Activated CD4-positive, alpha-beta T cell treated with anti-CD3 and anti-CD28 coated beads for 36 hours (primary cell): ENCODE measurements at regions not wholly inside any gene's neighbourhood (a gene's known extent, or its start where the extent isn't known, plus 50 kb on each side); places are given as distances from the start of the nearest gene placed in this dataset.

Experiments used
- ATAC-seq: fragments of 200-7000 bp; cut with Tn5 transposase; one replicate; pipeline ENCODE4 v1.10.0; 2021; ENCODE audit warnings: mild to moderate bottlenecking, moderate library complexity
- CTCF ChIA-PET: fragments of 350-600 bp; sonication (Branson Sonifier 250); formaldehyde crosslinking; loops from one replicate; lab custom pipeline; 2021; ENCODE audit warnings: antibody characterized with exemption; lab: Charles Lee
- POLR2A ChIA-PET: fragments of 350-600 bp; sonication (Branson Sonifier 250); formaldehyde crosslinking; loops from one replicate; lab custom pipeline; 2021; ENCODE audit warnings: antibody characterized with exemption, inconsistent platforms; lab: Charles Lee
- DNase-seq: peaks from one replicate; pipeline ENCODE4 v3.0.0-alpha.2; 2020
- H3K27ac Mint-ChIP-seq: one replicate; pipeline ENCODE4 v1.8.0; 2021; ENCODE audit warnings: mixed read lengths
- H3K27me3 Mint-ChIP-seq: one replicate; pipeline ENCODE4 v1.8.0; 2021; ENCODE audit warnings: mixed read lengths
- H3K36me3 Mint-ChIP-seq: one replicate; pipeline ENCODE4 v1.8.0; 2021; ENCODE audit warnings: low read depth, mixed read lengths
- H3K4me1 Mint-ChIP-seq: one replicate; pipeline ENCODE4 v1.8.0; 2021; ENCODE audit warnings: mixed read lengths
- H3K4me3 Mint-ChIP-seq: one replicate; pipeline ENCODE4 v1.8.0; 2021; ENCODE audit warnings: mild to moderate bottlenecking, moderate library complexity, mixed read lengths
- H3K9me3 Mint-ChIP-seq: one replicate; pipeline ENCODE4 v1.8.0; 2021; ENCODE audit warnings: low read depth, mixed read lengths
- intact Hi-C, 2 experiments: fragments of 100-400 bp; cut with DNase I in 1 of 2; cut with micrococcal nuclease in 1 of 2; formaldehyde crosslinking; loops; one replicate each; pipeline versions ENCODE4 v1.14.2 to v1.15.1; 2022 to 2024; cut with DNase I, micrococcal nuclease

DNA sequence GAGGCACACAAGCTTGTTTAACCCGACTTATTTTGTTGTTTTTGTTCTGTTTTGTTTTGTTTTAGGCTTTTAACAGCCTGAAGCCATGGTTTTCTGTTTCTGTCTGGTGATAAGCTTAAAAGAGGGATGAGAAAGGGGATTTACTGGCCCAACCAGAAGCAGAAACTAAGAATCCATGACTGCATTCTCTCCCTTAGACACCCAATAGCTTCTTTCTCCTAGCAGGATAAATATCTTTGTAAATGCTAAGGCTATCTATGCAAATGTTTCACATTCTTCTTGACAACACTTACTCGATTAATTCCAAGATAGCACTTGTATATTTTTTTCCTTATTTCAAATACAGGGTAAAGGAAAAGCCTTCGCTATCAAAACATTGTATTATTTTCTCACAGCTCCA, 53.7 kb upstream of the SMAD1 start:
- no peak for ATAC-seq
- H3K27me3 Mint-ChIP-seq, result peaks cover 13% of the 10 kb centered on the region
- intact Hi-C loops, result no loop called here
- POLR2A ChIA-PET, result no interaction called here
- no peaks in the 10 kb centered on the region for H3K9me3 Mint-ChIP-seq
- DNase-seq, result no peak
- no peak overlapping the region for H3K4me3 Mint-ChIP-seq
- CTCF ChIA-PET, result no interaction called here
- no peak overlapping the region for H3K27ac Mint-ChIP-seq
- H3K4me1 Mint-ChIP-seq, result no peaks in the 10 kb centered on the region
- no peaks in the 10 kb centered on the region for H3K36me3 Mint-ChIP-seq

DNA sequence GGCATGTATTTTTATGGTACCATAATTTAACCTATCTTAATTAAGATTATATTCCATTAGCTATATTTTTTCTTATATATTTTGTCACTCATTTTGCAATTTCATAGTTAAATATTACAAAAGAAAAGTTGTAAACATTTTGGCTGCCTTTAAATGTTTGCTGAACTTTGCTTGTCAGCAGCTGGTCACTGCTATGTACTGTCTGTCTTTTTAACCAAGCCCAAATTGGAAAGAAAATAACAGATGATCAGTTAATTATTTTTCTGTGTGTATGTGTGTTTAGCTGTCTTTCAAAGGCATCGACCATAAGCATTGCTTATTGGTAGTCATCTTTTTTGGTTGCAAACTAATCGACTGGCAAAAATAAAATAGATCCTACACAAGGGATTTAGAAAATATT, 54.4 kb upstream of the SMAD1 start:
- no peak overlapping the region for H3K4me3 Mint-ChIP-seq
- intact Hi-C loops, result no loop called here
- no peak overlapping the region for H3K27ac Mint-ChIP-seq
- no peak for ATAC-seq
- CTCF ChIA-PET, result interaction anchor here (1.2 kb wide), 2 partner anchors 46 to 184 kb away, joined by 3 to 5 read pairs; no protein-coding TSS in a partner anchor
- DNase-seq, result no peak
- H3K36me3 Mint-ChIP-seq, result no peaks in the 10 kb centered on the region
- peaks cover 9% of the 10 kb centered on the region for H3K27me3 Mint-ChIP-seq
- no peaks in the 10 kb centered on the region for H3K4me1 Mint-ChIP-seq
- POLR2A ChIA-PET, result no interaction called here
- no peaks in the 10 kb centered on the region for H3K9me3 Mint-ChIP-seq

- Mint-ChIP-seq H3K27ac (no peak overlapping the region), H3K27me3 (peaks cover 5% of the 10 kb centered on the region), H3K4me3 (no peak overlapping the region), H3K4me1 (no peaks in the 10 kb centered on the region), H3K36me3 (no peaks in the 10 kb centered on the region), H3K9me3 (no peaks in the 10 kb centered on the region)
- intact Hi-C loops, result no loop called here
- no peak for ATAC-seq
- ChIA-PET POLR2A (no interaction called here), CTCF (no interaction called here)
- DNase-seq, result no peak
Observed at GRCh38 chr4:145423017-145423708, 58.5 kb upstream of the SMAD1 start.

DNA sequence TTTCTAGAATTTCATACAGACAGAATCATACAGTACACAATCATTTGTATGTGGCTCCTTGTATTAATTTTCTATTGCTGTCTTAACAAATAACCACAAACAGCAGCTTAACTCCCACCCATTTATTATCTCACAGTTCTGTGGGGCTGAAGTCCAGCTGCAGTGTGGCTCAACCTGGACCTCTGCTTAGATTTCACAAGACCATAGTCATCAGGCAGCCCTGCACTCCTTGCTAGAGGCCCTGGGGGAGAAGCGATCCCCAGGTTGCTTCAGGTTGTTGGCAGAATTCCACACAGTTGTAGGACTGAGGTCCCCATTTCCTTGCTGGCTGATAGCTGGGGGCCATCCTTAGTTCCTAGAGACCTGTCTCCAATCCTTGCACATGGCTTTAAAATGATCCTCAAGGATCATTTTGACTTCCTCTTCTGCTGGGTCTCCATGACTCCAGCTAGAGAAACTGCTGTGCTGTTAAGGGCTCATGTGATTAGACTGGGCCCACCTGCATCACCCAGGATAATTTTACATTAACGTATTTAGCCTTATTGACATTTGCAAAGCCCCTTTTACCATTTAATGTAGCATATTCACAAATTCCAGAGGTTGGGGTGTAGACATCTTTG, 60.9 kb upstream of the SMAD1 start:
- CTCF ChIA-PET, result no interaction called here

GRCh38 chr4:145418739-145419138, 62.9 kb upstream of the SMAD1 start:
- no peak overlapping the region for H3K4me3 Mint-ChIP-seq
- no peaks in the 10 kb centered on the region for H3K36me3 Mint-ChIP-seq
- DNase-seq (no peak), ATAC-seq (no peak)
- no peak overlapping the region for H3K27ac Mint-ChIP-seq
- no peaks in the 10 kb centered on the region for H3K9me3 Mint-ChIP-seq
- no peaks in the 10 kb centered on the region for H3K4me1 Mint-ChIP-seq
- intact Hi-C loops, result no loop called here
- H3K27me3 Mint-ChIP-seq, result peaks cover 8% of the 10 kb centered on the region
- ChIA-PET POLR2A (no interaction called here), CTCF (no interaction called here)

More for the DNA sequence above, 60.9 kb upstream of the SMAD1 start:
- Mint-ChIP-seq H3K27me3 (peaks cover 5% of the 10 kb centered on the region), H3K36me3 (no peaks in the 10 kb centered on the region), H3K4me1 (no peaks in the 10 kb centered on the region), H3K4me3 (no peak overlapping the region), H3K9me3 (no peaks in the 10 kb centered on the region), H3K27ac (no peak overlapping the region)
- POLR2A ChIA-PET, result no interaction called here
- ATAC-seq, result no peak
- intact Hi-C loops, result no loop called here
- DNase-seq, result no peak

- H3K27ac Mint-ChIP-seq, result no peak overlapping the region
- DNase-seq (no peak), ATAC-seq (no peak)
- no peaks in the 10 kb centered on the region for H3K4me1 Mint-ChIP-seq
- intact Hi-C loops, result no loop called here
- H3K36me3 Mint-ChIP-seq, result no peaks in the 10 kb centered on the region
- ChIA-PET CTCF (no interaction called here), POLR2A (interaction anchor here (0.5 kb wide), 1 partner anchor 62 kb away, joined by 5 read pairs; no protein-coding TSS in a partner anchor)
- H3K9me3 Mint-ChIP-seq, result no peaks in the 10 kb centered on the region
- peaks cover 8% of the 10 kb centered on the region for H3K27me3 Mint-ChIP-seq
- H3K4me3 Mint-ChIP-seq, result no peak overlapping the region
Observed at GRCh38 chr4:145417348-145418130, 64.1 kb upstream of the SMAD1 start.

GRCh38 chr4:145414841-145415240, 66.8 kb upstream of the SMAD1 start:
- CTCF ChIA-PET, result no interaction called here
- DNase-seq, result no peak
- ATAC-seq, result no peak
- H3K4me3 Mint-ChIP-seq, result no peak overlapping the region
- no peak overlapping the region for H3K27ac Mint-ChIP-seq
- H3K27me3 Mint-ChIP-seq, result peaks cover 8% of the 10 kb centered on the region
- H3K36me3 Mint-ChIP-seq, result no peaks in the 10 kb centered on the region
- H3K9me3 Mint-ChIP-seq, result no peaks in the 10 kb centered on the region
- no peaks in the 10 kb centered on the region for H3K4me1 Mint-ChIP-seq
- POLR2A ChIA-PET, result no interaction called here
- intact Hi-C loops, result no loop called here

- POLR2A ChIA-PET, result interaction anchor here (0.6 kb wide), 1 partner anchor 52 kb away, joined by 3 read pairs; no protein-coding TSS in a partner anchor
- CTCF ChIA-PET, result interaction anchor here (1.1 to 1.3 kb wide), 2 partner anchors 10 to 71 kb away, joined by 3 read pairs; no protein-coding TSS in a partner anchor
- no peaks in the 10 kb centered on the region for H3K9me3 Mint-ChIP-seq
Observed at GRCh38 chr4:145414226-145414625, 67.4 kb upstream of the SMAD1 start.

DNA sequence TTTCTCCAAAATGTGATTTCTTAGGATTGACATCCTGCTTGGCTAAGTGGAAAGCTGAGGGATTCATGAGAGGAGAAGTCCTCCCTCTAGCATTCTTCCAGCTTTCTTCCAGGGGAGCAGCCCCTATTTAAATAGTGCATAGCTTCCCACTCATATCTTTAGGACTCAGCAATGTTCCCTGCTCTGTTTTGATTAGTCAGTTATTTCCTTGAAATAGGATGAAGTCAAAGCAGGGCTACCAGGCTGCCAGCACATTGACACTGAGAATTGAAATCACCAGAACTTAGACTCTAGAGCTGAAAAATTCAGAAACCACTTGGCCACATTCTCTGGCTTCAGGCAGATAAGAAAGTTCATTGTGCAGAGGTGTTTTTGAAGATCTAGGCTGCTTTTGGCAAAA, 74.7 kb upstream of the SMAD1 start:
- no peak for DNase-seq
- Mint-ChIP-seq H3K27ac (no peak overlapping the region), H3K4me1 (no peaks in the 10 kb centered on the region)

More at GRCh38 chr4:145414226-145414625, 67.4 kb upstream of the SMAD1 start:
- H3K4me1 Mint-ChIP-seq, result no peaks in the 10 kb centered on the region
- intact Hi-C loops, result no loop called here
- no peak overlapping the region for H3K4me3 Mint-ChIP-seq
- no peak for DNase-seq
- H3K27me3 Mint-ChIP-seq, result peaks cover 8% of the 10 kb centered on the region
- H3K36me3 Mint-ChIP-seq, result no peaks in the 10 kb centered on the region
- H3K27ac Mint-ChIP-seq, result no peak overlapping the region
- ATAC-seq, result no peak

DNA sequence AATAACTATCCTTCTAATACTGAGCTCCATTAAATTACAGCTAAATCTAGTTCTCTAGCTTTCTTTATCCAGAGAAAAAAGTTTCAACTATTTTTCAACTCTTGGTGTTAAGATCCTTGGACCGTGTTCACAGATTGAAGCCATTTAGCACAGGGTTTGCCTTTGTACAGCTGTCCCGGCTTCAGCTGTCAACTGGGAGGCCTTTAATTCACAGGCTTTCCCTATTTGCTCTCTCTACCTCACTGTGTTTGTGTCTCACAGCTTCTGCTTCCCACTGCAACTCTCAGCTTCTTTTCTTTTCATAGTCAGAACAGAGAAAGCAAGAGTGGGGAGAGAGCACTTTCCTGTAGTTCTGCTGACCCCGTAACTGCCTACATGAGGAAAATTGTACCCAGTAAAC, 76.9 kb upstream of the SMAD1 start:
- Mint-ChIP-seq H3K4me1 (no peaks in the 10 kb centered on the region), H3K9me3 (no peaks in the 10 kb centered on the region), H3K27me3 (peaks cover 9% of the 10 kb centered on the region), H3K27ac (no peak overlapping the region), H3K4me3 (no peak overlapping the region), H3K36me3 (no peaks in the 10 kb centered on the region)
- POLR2A ChIA-PET, result no interaction called here
- CTCF ChIA-PET, result interaction anchor here (1.1 to 1.2 kb wide), 2 partner anchors 9 to 18 kb away, joined by 3 read pairs; no protein-coding TSS in a partner anchor
- no peak for DNase-seq
- intact Hi-C loops, result no loop called here
- ATAC-seq, result no peak

More for the DNA sequence above, 74.7 kb upstream of the SMAD1 start:
- ChIA-PET CTCF (no interaction called here), POLR2A (no interaction called here)
- no peak overlapping the region for H3K4me3 Mint-ChIP-seq
- H3K9me3 Mint-ChIP-seq, result no peaks in the 10 kb centered on the region
- peaks cover under 1% of the 10 kb centered on the region for H3K27me3 Mint-ChIP-seq
- intact Hi-C loops, result no loop called here
- no peaks in the 10 kb centered on the region for H3K36me3 Mint-ChIP-seq
- no peak for ATAC-seq

DNA sequence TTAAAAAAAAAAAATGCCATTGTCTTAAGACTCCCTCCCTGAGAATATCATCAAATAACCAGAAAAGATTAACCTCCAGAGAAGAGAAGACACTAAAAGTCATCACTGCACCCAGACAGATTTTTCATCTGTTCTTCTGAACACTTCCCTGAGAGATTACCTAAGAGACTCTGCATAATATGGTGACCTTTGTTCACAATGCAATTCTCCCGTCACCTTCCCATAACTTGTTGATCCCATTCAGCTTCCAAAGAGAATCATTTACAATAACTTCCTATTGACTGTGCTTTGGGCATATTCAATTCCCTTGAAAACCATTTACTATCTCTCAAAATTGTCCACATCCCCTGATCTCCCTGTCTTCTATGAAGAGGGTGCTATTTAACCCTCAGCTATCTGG, 85.1 kb upstream of the SMAD1 start:
- Mint-ChIP-seq H3K27me3 (peaks cover 21% of the 10 kb centered on the region), H3K9me3 (no peaks in the 10 kb centered on the region), H3K4me3 (no peak overlapping the region), H3K36me3 (no peaks in the 10 kb centered on the region), H3K4me1 (no peaks in the 10 kb centered on the region), H3K27ac (no peak overlapping the region)
- DNase-seq (no peak), ATAC-seq (no peak)
- ChIA-PET CTCF (no interaction called here), POLR2A (no interaction called here)
- intact Hi-C loops, result no loop called here
